ENCODE measurements at regions not wholly inside any gene's neighbourhood (a gene's known extent, or its start where the extent isn't known, plus 50 kb on each side); places are given as distances from the start of the nearest gene placed in this dataset.
"Not testable (repeated sequence)": the region's sequence is repeated elsewhere in the genome, so short reads cannot be mapped to it uniquely, and the experiment has no call there.

DNA sequence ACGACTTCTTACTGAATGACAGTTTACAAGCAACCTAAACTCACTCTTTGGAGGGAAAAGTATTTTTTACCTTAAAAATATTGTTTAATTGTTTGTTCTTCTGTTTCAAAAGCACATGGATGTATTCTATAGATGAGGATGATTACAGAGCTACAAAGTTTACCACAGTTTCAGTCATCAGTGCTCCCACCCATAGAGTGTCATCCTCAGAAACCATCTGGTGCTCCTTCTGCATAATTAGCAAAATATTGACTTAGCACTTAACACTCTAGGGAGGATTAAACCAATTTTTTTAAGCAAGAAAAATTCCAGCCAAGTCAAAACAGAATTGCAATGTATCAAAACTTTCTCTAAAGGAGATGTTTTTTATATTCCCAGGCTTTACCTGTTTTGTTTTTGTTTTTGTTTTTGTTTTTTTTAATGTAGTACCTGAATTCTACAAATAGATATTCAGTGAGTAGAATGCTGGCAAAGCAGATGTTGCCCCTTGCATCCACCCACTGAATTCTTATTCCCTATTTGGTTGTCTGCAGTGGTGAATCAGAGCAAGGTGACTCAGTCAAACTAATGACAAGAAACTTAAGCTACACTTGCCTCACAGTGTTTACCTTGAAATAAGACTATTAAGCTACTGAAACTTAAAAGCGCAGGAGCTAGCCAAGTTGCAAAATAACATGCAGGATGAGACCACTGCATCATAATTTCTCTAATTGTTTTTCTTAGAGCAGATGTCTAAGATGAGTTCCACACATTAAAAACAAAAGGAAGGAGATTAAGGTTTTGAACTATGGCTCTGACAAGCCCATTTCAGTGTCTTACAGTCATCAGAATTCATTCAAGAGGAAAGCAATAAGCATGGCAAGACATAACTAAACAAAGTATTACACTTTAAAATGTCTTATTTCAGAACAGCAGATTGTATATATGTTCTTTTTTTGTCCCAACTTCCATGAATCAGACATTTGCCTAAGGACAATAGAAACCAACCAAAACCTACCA is 155.1 kb upstream of the SOX6 start:
- Histone ChIP-seq H3K9me2 (ENCODE audit: low read depth, low read length) (no peaks in the 10 kb centered on the region), H3K79me2 (ENCODE audit: insufficient read depth, low read length) (no peaks in the 10 kb centered on the region), H3K27me3 (ENCODE audit: insufficient read depth, low read length) (no peaks in the 10 kb centered on the region), H3K4me2 (ENCODE audit: low read length) (no peak overlapping the region), H3K4me1 (ENCODE audit: insufficient read depth, low read length, severe bottlenecking) (no peaks in the 10 kb centered on the region), H4K20me1 (ENCODE audit: insufficient read depth, low read length) (no peaks in the 10 kb centered on the region), H3K4me3 (ENCODE audit: low read depth, low read length, poor library complexity, severe bottlenecking) (no peak overlapping the region), H3K36me3 (ENCODE audit: insufficient read depth, low read length) (no peaks in the 10 kb centered on the region), H3K27ac (ENCODE audit: low read depth, low read length, poor library complexity, severe bottlenecking) (no peak overlapping the region), H3F3A (ENCODE audit: insufficient read depth, low read length) (no peaks in the 10 kb centered on the region), H3K9me3 (ENCODE audit: low read length) (no peaks in the 10 kb centered on the region), H2AFZ (ENCODE audit: low read length) (no peak overlapping the region), H3K9ac (ENCODE audit: low read length) (no peak overlapping the region)
- TF ChIP-seq EZH2 (IDR thresholded peaks at IDR 0.05; ENCODE audit: borderline replicate concordance, low read length): no peak
- TF ChIP-seq, protein P1, sequence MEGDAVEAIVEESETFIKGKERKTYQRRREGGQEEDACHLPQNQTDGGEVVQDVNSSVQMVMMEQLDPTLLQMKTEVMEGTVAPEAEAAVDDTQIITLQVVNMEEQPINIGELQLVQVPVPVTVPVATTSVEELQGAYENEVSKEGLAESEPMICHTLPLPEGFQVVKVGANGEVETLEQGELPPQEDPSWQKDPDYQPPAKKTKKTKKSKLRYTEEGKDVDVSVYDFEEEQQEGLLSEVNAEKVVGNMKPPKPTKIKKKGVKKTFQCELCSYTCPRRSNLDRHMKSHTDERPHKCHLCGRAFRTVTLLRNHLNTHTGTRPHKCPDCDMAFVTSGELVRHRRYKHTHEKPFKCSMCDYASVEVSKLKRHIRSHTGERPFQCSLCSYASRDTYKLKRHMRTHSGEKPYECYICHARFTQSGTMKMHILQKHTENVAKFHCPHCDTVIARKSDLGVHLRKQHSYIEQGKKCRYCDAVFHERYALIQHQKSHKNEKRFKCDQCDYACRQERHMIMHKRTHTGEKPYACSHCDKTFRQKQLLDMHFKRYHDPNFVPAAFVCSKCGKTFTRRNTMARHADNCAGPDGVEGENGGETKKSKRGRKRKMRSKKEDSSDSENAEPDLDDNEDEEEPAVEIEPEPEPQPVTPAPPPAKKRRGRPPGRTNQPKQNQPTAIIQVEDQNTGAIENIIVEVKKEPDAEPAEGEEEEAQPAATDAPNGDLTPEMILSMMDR (IDR thresholded peaks at IDR 0.05; ENCODE audit: low read length): no peak

DNA sequence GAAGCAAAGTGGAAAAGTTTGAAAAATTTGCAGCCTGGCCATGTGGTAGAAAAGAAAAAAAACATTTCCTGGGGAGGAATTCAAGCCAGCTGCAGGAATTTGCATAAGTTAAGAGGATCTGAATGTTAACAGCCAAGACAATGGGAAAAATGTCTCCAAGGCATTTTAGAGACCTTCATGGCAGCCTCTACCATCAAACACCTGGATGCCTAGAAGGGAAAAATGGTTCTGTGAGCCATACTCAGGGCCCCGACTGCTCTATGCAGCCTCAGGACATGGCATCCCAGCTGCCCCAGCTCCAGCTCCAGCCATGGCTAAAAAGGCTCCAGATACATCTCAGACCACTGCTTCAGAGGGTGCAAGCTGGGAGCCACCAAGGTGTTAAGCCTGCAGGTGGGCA is 149.1 kb upstream of the SOX6 start:
- H3K4me3 ChIP-seq (ENCODE audit: low read depth, low read length, poor library complexity, severe bottlenecking): no peak overlapping the region
- TF ChIP-seq, protein P1 (IDR thresholded peaks at IDR 0.05; ENCODE audit: low read length): no peak
- no peak for TF ChIP-seq EZH2 (IDR thresholded peaks at IDR 0.05; ENCODE audit: borderline replicate concordance, low read length)
- no peak overlapping the region for H3K4me2 ChIP-seq (ENCODE audit: low read length)
- H3K9me3 ChIP-seq (ENCODE audit: low read length): no peaks in the 10 kb centered on the region
- no peaks in the 10 kb centered on the region for H3K27me3 ChIP-seq (ENCODE audit: insufficient read depth, low read length)
- no peaks in the 10 kb centered on the region for H4K20me1 ChIP-seq (ENCODE audit: insufficient read depth, low read length)
- no peak overlapping the region for H3K27ac ChIP-seq (ENCODE audit: low read depth, low read length, poor library complexity, severe bottlenecking)
- H3K9ac ChIP-seq (ENCODE audit: low read length): no peak overlapping the region
- no peaks in the 10 kb centered on the region for H3K36me3 ChIP-seq (ENCODE audit: insufficient read depth, low read length)
- no peaks in the 10 kb centered on the region for H3K9me2 ChIP-seq (ENCODE audit: low read depth, low read length)
- no peak overlapping the region for H2AFZ ChIP-seq (ENCODE audit: low read length)
- no peaks in the 10 kb centered on the region for H3K4me1 ChIP-seq (ENCODE audit: insufficient read depth, low read length, severe bottlenecking)
- H3K79me2 ChIP-seq (ENCODE audit: insufficient read depth, low read length): no peaks in the 10 kb centered on the region
- no peaks in the 10 kb centered on the region for H3F3A ChIP-seq (ENCODE audit: insufficient read depth, low read length)

DNA sequence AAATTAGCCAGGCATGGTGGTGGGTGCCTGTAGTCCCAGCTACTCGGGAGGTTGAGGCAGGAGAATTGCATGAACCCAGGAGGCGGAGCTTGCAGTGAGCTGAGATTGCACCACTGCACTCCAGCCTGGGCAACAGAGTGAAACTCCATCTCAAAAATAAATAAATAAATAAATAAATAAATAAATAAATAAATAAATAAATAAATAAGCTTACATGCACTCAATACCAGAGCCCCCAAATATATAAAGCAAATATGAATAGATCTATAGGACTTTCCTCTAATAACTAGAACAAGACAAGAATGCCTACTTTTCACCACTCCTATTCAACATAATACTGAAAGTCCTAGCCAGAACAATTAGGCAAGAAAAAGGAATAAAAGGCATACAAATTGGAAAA is 147.5 kb upstream of the SOX6 start:
- not testable (repeated sequence) for H3K4me3 ChIP-seq (ENCODE audit: low read depth, low read length, poor library complexity, severe bottlenecking); H3K9me2 ChIP-seq (ENCODE audit: low read depth, low read length); H3K36me3 ChIP-seq (ENCODE audit: insufficient read depth, low read length); H3K79me2 ChIP-seq (ENCODE audit: insufficient read depth, low read length); H3K9me3 ChIP-seq (ENCODE audit: low read length); H3K27ac ChIP-seq (ENCODE audit: low read depth, low read length, poor library complexity, severe bottlenecking); H2AFZ ChIP-seq (ENCODE audit: low read length); H3K4me2 ChIP-seq (ENCODE audit: low read length); H3F3A ChIP-seq (ENCODE audit: insufficient read depth, low read length); H3K4me1 ChIP-seq (ENCODE audit: insufficient read depth, low read length, severe bottlenecking); H3K9ac ChIP-seq (ENCODE audit: low read length); H4K20me1 ChIP-seq (ENCODE audit: insufficient read depth, low read length); H3K27me3 ChIP-seq (ENCODE audit: insufficient read depth, low read length)

All from OCI-LY1 (cell line).